HEK293 (cell line): ENCODE measurements at regions not wholly inside any gene's neighbourhood (a gene's known extent, or its start where the extent isn't known, plus 50 kb on each side); places are given as distances from the start of the nearest gene placed in this dataset.

Experiments
- CTCF ChIA-PET: fragments of 350-600 bp; formaldehyde crosslinking; extraction: SDS; loops from one replicate; lab custom pipeline; 2021; ENCODE audit warnings: antibody characterized with exemption; lab: Yijun Ruan, JAX
- POLR2A ChIA-PET: fragments of 300-600 bp; formaldehyde crosslinking; extraction: SDS; loops from one replicate; lab custom pipeline; 2020; ENCODE audit warnings: antibody characterized with exemption, inconsistent platforms; lab: Yijun Ruan, JAX
- H3K27ac ChIP-seq: fragments of 200-500 bp; sonication (Bioruptor generic); 2 replicates; pipeline ENCODE4 v1.5.1; 2014; ENCODE audit warnings: low read depth, low read length, control low read depth, inconsistent platforms; ENCODE audit errors: extremely low read depth
- H3K36me3 ChIP-seq, 2 experiments: fragments of 200-500 bp in 1 of 2; sonication (Bioruptor generic) in 1 of 2; 1 replicate in 1 of 2; 2 replicates in 1 of 2; pipeline ENCODE4 v1.5.1; 2014 to 2017; ENCODE audit warnings: inconsistent platforms in 2 of 2, low read length in 2 of 2; ENCODE audit not compliant: control insufficient read depth in 2 of 2, insufficient read depth in 1 of 2
- H3K4me1 ChIP-seq: fragments of 200-500 bp; sonication (Bioruptor generic); 2 replicates; pipeline ENCODE4 v1.5.1; 2014; ENCODE audit warnings: mild to moderate bottlenecking, low read length, inconsistent platforms; ENCODE audit not compliant: control insufficient read depth, insufficient read depth
- H3K4me3 ChIP-seq: 2 replicates; pipeline ENCODE4 v1.5.1; 2011; ENCODE audit warnings: low read depth, mild to moderate bottlenecking, control low read depth, low read length, moderate library complexity
- H3K9me3 ChIP-seq: fragments of 200-500 bp; sonication (Bioruptor generic); 2 replicates; pipeline ENCODE4 v1.5.1; 2014; ENCODE audit warnings: low read depth, low read length, inconsistent platforms; ENCODE audit not compliant: control insufficient read depth, insufficient read depth
- HOXD13 ChIP-seq: sonication (generic); formaldehyde crosslinking; IDR thresholded peaks from 2 replicates; pipeline ENCODE4 v1.8.0; 2022; ENCODE audit warnings: missing genetic modification reagents, borderline replicate concordance
- IKZF3 ChIP-seq: fragments of 450-650 bp; IDR thresholded peaks from 2 replicates; pipeline ENCODE4 v1.5.0; 2018; ENCODE audit warnings: missing biosample characterization, mild to moderate bottlenecking, missing genetic modification characterization, moderate library complexity
- KLF7 ChIP-seq: fragments of 450-650 bp; formaldehyde crosslinking; IDR thresholded peaks from 2 replicates; pipeline ENCODE4 v1.5.1; 2016; ENCODE audit warnings: missing biosample characterization, missing genetic modification characterization, borderline replicate concordance
- MYNN ChIP-seq: fragments of 450-650 bp; formaldehyde crosslinking; IDR thresholded peaks from 2 replicates; pipeline ENCODE4 v1.5.1; 2016; ENCODE audit warnings: missing biosample characterization, missing genetic modification characterization, borderline replicate concordance
- REST ChIP-seq: fragments of 450-650 bp; formaldehyde crosslinking; IDR thresholded peaks from 2 replicates; pipeline ENCODE4 v1.5.1; 2016; ENCODE audit warnings: missing biosample characterization, missing genetic modification characterization
- ZBTB17 ChIP-seq: fragments of 450-650 bp; formaldehyde crosslinking; IDR thresholded peaks from 2 replicates; pipeline ENCODE4 v1.5.1; 2016; ENCODE audit warnings: missing biosample characterization, missing genetic modification characterization
- ZNF112 ChIP-seq: fragments of 450-650 bp; formaldehyde crosslinking; IDR thresholded peaks from 2 replicates; pipeline ENCODE4 v1.5.0; 2017; ENCODE audit warnings: missing biosample characterization, missing genetic modification characterization
- ZNF157 ChIP-seq: fragments of 450-650 bp; formaldehyde crosslinking; IDR thresholded peaks from 2 replicates; pipeline ENCODE4 v1.5.1; 2016; ENCODE audit warnings: missing biosample characterization, missing genetic modification characterization
- ZNF202 ChIP-seq: fragments of 450-650 bp; formaldehyde crosslinking; IDR thresholded peaks from 2 replicates; pipeline ENCODE4 v1.5.1; 2016; ENCODE audit warnings: missing biosample characterization, missing genetic modification characterization, borderline replicate concordance
- ZNF248 ChIP-seq: fragments of 450-650 bp; formaldehyde crosslinking; IDR thresholded peaks from 2 replicates; pipeline ENCODE4 v1.5.1; 2017; ENCODE audit warnings: missing biosample characterization, missing genetic modification characterization
- ZNF311 ChIP-seq: fragments of 450-650 bp; formaldehyde crosslinking; IDR thresholded peaks from 2 replicates; pipeline ENCODE4 v1.5.1; 2017; ENCODE audit warnings: missing biosample characterization, missing genetic modification characterization, borderline replicate concordance
- ZNF433 ChIP-seq: fragments of 450-650 bp; formaldehyde crosslinking; IDR thresholded peaks from 2 replicates; pipeline ENCODE4 v1.5.1; 2016; ENCODE audit warnings: missing biosample characterization, missing genetic modification characterization, low read depth
- ZNF544 ChIP-seq: fragments of 450-650 bp; formaldehyde crosslinking; IDR thresholded peaks from 2 replicates; pipeline ENCODE4 v1.5.0; 2017; ENCODE audit warnings: missing biosample characterization, missing genetic modification characterization
- ZNF660 ChIP-seq: fragments of 450-650 bp; IDR thresholded peaks from 2 replicates; pipeline ENCODE4 v1.5.1; 2018; ENCODE audit warnings: missing biosample characterization, mild to moderate bottlenecking, missing genetic modification characterization
- ZNF785 ChIP-seq: fragments of 450-650 bp; formaldehyde crosslinking; IDR thresholded peaks from 2 replicates; pipeline ENCODE4 v1.5.1; 2016; ENCODE audit warnings: missing biosample characterization, missing genetic modification characterization
- ZNF837 ChIP-seq: fragments of 450-650 bp; formaldehyde crosslinking; IDR thresholded peaks from 2 replicates; pipeline ENCODE4 v1.5.1; 2016; ENCODE audit warnings: missing biosample characterization, missing genetic modification characterization
- ZXDB ChIP-seq: fragments of 450-650 bp; formaldehyde crosslinking; IDR thresholded peaks from 2 replicates; pipeline ENCODE4 v1.5.1; 2016; ENCODE audit warnings: missing biosample characterization, missing genetic modification characterization
- TF ChIP-seq, protein P1 (sequence below): sonication (generic); formaldehyde crosslinking; IDR thresholded peaks from 2 replicates; pipeline ENCODE4 v1.8.1; 2022; ENCODE audit warnings: mild to moderate bottlenecking, moderate library complexity, missing genetic modification reagents
- TF ChIP-seq, protein P2 (sequence below): fragments of 450-650 bp; formaldehyde crosslinking; IDR thresholded peaks from 2 replicates; pipeline ENCODE4 v1.5.1; 2016; ENCODE audit warnings: missing biosample characterization, missing genetic modification characterization
- TF ChIP-seq, protein P3 (sequence below): fragments of 450-650 bp; formaldehyde crosslinking; IDR thresholded peaks from 2 replicates; pipeline ENCODE4 v1.5.1; 2016; ENCODE audit warnings: missing biosample characterization, missing genetic modification characterization

DNA sequence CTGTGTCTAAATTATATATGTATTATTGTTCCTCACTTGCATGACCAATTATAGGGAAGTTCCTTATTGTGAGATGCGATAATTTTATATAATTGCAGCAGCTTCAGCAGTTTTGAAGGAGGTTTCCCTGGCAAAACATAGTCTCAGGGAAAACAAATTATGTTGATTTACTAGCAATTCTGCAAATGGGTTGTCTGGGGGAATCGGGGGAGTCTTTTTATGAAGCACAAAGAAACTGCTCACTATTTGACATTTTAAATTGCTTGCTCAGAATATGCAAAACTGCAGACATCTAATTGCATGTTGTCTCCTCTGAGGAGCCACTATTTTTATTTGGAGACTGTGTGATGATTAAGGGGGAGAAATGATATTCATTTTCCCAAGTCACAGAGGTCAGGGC is 361.6 kb downstream of the YTHDC2 start (continued):
- no peak for TF ChIP-seq ZXDB (tag by site-specific recombination)
- no peak for TF ChIP-seq ZNF433 (tag by site-specific recombination)
- TF ChIP-seq, protein P1, sequence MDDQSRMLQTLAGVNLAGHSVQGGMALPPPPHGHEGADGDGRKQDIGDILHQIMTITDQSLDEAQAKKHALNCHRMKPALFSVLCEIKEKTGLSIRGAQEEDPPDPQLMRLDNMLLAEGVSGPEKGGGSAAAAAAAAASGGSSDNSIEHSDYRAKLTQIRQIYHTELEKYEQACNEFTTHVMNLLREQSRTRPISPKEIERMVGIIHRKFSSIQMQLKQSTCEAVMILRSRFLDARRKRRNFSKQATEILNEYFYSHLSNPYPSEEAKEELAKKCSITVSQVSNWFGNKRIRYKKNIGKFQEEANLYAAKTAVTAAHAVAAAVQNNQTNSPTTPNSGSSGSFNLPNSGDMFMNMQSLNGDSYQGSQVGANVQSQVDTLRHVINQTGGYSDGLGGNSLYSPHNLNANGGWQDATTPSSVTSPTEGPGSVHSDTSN: no peak
- TF ChIP-seq HOXD13: no peak
- TF ChIP-seq ZBTB17 (tag by site-specific recombination): no peak
- no peak for TF ChIP-seq MYNN (tag by site-specific recombination)
- TF ChIP-seq, protein P2, sequence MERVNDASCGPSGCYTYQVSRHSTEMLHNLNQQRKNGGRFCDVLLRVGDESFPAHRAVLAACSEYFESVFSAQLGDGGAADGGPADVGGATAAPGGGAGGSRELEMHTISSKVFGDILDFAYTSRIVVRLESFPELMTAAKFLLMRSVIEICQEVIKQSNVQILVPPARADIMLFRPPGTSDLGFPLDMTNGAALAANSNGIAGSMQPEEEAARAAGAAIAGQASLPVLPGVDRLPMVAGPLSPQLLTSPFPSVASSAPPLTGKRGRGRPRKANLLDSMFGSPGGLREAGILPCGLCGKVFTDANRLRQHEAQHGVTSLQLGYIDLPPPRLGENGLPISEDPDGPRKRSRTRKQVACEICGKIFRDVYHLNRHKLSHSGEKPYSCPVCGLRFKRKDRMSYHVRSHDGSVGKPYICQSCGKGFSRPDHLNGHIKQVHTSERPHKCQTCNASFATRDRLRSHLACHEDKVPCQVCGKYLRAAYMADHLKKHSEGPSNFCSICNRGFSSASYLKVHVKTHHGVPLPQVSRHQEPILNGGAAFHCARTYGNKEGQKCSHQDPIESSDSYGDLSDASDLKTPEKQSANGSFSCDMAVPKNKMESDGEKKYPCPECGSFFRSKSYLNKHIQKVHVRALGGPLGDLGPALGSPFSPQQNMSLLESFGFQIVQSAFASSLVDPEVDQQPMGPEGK (tag by site-specific recombination): no peak
- TF ChIP-seq ZNF837 (tag by site-specific recombination): no peak
- TF ChIP-seq KLF7: no peak

GRCh38 chr5:113891491-113891890 is 378.0 kb downstream of the YTHDC2 start:
- Histone ChIP-seq H3K27ac (no peak overlapping the region), H3K4me1 (no peaks in the 10 kb centered on the region), H3K36me3 (no peaks in the 10 kb centered on the region), H3K4me3 (no peak overlapping the region), H3K9me3 (no peaks in the 10 kb centered on the region)
- ChIA-PET POLR2A (no interaction called here), CTCF (interaction anchor here (1.0 to 1.3 kb wide), 3 partner anchors 9 to 94 kb away, joined by 3 read pairs; no protein-coding TSS in a partner anchor)
- no peak for TF ChIP-seq ZNF660 (tag by site-specific recombination)
- no peak for TF ChIP-seq ZNF157 (tag by site-specific recombination)
- TF ChIP-seq ZNF202: no peak
- no peak for TF ChIP-seq ZNF112
- TF ChIP-seq ZNF311 (tag by site-specific recombination): no peak
- TF ChIP-seq, protein P3, sequence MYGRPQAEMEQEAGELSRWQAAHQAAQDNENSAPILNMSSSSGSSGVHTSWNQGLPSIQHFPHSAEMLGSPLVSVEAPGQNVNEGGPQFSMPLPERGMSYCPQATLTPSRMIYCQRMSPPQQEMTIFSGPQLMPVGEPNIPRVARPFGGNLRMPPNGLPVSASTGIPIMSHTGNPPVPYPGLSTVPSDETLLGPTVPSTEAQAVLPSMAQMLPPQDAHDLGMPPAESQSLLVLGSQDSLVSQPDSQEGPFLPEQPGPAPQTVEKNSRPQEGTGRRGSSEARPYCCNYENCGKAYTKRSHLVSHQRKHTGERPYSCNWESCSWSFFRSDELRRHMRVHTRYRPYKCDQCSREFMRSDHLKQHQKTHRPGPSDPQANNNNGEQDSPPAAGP (tag by site-specific recombination): no peak
- TF ChIP-seq IKZF3 (tag by site-specific recombination): no peak
- TF ChIP-seq ZNF544: no peak
- TF ChIP-seq REST (tag by site-specific recombination): no peak
- TF ChIP-seq ZNF785 (tag by site-specific recombination): no peak
- TF ChIP-seq ZNF248 (tag by site-specific recombination): no peak
- TF ChIP-seq, all 188 proteins: peak for 0
